ENCODE measurements at regions not wholly inside any gene's neighbourhood (a gene's known extent, or its start where the extent isn't known, plus 50 kb on each side); places are given as distances from the start of the nearest gene placed in this dataset.
A peak's percentile ranks its signal among the peaks of the same experiment; 100 is the strongest.
"Not testable (repeated sequence)": the region's sequence is repeated elsewhere in the genome, so short reads cannot be mapped to it uniquely, and the experiment has no call there.

DNA sequence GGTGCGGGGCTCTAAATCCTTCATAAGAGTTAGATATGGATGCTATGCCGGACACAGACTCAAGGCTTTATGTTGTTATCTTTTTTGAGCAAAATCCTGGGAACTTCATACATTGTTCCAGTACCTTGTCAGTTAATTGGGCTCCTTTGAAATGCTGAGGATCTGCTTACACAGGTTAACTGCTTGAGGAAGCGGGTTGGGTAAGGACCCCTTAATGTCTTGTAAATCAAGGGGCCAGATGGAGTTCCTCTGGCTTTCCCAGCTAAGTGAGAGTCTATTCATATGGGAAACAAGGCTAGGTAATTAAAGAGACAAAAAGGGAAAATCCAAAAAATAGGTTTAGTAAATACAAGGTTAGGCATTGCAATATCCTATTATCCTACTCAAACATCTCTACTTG, 141.5 kb downstream of the OR2B2 start:
- no peak for DNase-seq

DNA sequence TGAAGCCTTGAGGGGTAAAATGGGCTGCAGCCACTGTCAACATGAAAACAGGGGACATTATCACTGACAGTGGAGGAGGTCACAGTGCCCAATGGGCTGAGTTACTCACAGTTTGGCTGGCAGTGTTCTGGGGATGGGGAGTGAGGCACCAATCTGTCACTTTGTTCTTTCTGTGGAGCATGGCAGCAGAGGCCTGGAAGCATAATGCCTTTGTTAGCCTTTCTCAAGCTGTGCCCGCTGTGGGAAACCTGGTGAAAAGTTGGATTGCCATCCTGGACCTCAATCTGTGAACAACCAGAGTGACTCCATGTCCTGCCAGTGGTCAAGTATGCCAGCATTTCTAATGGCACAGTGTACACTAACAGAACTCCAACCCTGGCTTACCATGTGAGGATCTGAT, 143.6 kb downstream of the OR2B2 start:
- no peak for DNase-seq

DNA sequence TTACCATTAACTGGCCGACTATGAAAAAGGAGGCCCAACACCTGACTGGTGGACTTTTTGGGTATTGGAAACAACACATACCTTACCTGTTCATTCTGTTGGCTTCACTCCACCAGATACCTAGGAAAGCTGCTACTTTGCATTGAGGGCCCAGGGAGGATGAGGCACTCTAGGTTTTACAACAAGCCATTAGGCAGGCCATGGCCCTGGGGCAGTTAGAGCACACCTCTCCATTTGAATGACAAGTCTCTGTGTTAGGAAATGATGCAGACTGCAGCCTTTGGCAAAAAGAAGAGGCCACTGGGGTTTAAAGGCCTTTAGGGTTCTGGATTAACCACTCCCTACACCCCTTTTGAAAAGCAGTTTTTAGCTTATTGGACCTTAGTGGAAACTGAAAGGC, 144.3 kb downstream of the OR2B2 start:
- DNase-seq: no peak

DNA sequence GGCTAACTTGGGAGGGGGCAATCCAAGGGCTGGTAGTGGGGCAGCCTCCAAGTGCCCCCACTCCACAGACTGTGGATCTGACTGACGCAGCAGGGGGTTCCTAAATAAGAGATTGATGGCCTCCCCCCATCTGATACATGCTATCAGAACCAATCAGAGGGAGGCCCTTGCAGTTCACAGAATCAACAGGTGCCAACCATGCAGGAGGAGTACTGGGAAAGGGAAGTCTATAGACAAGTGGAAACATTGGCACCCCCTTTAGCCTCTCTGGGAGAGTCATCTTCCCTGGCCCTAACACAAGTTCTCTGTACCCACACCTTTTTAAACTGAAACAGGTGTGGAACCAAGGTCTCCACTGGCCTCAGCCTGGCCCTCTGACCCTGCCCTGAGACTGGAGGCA, 145.8 kb downstream of the OR2B2 start:
- no peak for DNase-seq

DNA sequence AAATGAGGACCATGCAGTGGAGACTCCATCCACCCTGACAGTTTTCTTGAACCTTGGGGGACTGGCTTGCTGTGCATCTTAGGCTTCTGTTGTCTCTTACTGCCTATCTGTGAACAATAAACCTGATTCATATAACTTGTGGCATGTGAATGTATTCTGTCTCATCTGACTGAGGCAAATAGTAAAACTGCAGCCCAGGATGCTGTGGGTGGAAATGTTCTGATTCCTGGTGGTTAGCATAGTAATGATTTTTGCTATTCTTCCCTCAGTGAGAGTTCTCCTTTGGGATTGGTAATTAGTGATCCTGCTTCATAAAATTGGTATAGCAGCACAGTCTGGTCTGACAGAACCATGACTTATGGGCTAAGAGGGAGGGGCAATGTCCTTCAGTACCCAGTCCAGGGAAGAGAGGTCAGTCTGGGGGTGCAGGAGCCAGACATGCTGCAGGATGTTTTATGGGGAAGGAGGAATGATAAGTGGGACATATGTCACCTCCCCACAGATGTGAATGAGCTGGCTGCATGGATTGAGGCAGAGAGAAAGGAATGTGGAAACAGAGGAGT, 147.1 kb downstream of the OR2B2 start:
- no peak for DNase-seq

DNA sequence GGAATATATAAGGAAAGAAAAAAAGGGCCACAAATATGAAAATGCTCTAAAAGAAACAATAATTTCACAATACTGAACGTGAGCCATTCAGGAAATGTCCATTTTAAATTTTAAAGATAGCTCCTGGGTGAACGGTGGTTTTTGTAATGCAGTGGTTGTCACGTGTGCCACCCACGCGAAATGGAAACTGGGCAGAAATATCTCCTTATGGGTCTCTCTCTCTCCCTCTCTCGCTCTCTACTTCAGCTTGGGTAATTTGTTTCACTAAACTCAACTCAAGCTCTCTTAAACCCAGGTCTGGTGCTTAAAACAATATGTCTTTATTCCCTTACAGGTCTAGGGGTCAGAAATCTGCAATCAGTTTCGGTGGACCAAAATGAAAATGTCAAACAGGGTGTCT, 150.8 kb downstream of the OR2B2 start:
- no peak for DNase-seq

DNA sequence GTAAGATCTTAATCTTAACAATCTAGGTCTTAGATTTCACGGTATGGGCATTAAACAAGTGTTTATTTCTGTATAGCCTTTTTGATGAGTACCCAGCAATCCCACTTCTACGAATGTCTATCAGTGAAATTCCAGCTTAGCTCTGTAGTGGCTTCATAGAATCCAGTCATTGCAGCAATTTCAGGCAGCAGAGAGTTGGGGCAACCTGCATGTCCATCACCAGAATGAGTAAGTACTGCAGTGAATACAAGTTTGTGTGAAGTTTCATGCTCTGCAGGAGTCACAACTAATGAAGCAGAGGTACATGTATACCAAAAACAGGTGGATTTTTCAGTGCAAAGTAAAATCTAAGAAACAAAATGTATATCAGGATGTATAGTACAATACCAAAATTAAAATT, 151.7 kb downstream of the OR2B2 start:
- no peak for DNase-seq

DNA sequence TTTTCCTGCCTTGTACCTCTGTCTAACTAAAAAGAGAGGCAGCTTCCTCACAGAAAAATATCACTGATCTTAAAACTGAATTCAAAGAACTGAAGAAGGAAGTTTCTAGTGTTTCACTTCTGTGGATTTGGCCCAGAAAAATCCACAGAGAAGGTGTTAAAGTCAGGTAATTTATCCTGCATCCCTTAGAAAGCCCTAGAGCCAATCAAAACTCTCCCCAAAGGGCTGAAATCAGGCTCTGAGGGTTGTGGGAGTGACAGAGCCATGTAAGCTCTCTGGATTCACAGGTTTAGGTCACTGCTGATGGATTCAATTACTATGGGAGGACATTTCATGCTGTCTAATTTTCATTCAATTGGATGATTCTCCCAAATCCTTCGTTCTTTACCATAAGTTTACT, 152.3 kb downstream of the OR2B2 start:
- no peak for DNase-seq

DNA sequence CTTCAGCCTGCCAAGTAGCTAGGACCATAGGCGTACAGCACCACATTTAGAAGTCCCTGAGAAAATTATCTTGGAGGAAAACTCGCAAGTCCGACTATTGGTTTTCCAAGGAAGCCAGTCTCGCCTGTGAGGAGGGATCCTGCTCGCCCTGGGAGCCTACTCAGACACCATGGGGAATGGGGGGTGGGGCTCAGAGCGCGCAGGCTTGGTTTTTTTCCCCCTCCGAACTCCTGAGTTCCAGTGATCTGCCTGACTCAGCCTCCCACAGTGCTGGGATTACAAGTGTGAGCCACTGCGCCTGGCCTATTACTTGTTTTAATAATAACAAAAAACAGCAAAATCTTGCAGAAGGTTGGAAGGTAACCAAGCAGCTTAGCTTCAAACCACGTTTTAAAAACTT, 153.7 kb downstream of the OR2B2 start:
- DNase-seq: no peak

DNA sequence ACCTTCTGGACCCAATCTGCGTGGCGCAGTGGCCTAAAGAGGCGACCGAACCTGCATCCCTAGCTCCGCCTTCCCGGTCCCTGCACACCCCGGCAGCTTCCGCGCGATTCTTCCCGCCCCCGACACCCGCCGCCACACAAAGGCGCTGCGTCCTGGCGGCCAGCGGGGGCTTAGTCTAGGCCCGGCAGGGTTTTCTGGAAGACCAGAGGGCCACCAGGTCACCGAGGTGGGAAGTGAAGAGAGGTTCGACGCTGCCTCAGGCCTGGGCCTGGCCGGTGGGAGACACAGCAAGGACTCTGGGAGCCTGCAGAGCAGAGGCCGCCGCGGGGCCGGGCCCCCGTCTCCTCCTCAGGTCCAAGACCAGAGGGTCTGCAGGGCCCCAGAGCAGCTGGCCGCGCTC, 154.9 kb downstream of the OR2B2 start:
- DNase-seq: no peak

DNA sequence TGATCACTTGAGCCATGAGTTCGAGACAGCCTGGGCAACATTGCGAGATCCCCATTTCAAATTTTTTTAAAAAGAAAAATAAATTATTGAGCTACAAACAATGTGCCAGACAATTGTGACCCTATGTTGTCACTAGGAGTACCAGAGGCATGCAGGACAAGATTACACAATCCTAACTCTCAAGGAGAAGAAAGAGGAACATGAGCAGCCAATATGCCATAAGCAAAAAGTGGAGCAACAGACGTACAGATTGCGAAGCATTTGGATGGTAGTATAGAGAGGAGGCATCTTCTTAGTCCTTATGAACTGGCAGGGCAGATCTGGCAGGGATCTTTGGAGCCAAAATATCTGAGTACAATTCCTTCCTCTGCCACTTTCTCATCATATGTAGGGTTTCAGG, 156.4 kb downstream of the OR2B2 start:
- no peak for DNase-seq

DNA sequence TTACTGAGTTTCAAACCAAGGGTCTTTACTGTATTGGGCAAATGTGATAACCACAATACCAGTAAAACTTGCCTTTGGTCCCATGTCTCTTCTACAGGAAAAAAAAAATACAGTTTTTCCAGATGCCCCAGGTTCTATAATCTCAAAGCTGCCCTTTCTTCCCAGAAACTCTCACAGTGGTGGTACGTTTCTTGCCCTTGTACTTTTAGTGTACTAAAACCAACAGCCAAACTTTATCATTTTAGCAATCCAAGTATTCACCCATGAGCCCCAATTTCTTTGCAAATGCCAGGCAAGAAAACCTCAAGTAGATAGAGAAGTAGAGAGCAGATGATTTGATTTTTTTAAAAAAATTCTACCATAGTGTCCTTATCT, 157.8 kb downstream of the OR2B2 start:
- DNase-seq: no peak

DNA sequence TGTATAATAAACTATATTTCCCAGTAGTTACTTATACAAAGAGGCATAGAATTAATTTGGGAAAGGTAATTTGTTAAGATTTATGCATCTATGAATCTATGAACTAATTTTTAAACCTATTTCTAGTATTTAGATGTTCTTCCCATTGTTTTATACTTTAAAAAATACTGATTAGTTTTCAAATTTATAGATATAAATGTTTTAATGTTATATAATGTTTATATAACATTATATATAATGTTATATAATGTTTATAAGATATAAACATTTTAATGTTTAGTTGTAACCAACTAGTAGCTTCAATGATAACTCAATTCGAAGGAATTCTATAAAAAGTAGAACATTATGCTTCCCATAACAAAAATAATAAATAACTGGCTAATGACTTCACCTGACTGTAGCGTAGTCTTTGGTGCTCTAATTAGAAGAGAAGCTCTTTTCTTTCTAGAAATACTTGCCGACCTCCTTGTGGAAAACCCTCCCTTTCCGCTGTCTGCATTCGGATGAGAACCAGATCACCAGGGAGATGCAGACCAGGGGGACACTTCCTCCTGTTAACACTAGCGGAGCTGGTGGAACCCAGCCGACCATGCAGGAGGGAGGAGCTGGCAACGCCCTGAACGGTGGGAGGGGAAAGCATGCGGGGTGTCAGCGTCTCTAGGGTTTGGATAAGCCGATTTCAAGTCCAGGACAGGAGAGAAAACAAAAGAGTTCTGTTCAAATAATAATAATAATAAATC, 158.4 kb downstream of the OR2B2 start:
- no peak for DNase-seq

DNA sequence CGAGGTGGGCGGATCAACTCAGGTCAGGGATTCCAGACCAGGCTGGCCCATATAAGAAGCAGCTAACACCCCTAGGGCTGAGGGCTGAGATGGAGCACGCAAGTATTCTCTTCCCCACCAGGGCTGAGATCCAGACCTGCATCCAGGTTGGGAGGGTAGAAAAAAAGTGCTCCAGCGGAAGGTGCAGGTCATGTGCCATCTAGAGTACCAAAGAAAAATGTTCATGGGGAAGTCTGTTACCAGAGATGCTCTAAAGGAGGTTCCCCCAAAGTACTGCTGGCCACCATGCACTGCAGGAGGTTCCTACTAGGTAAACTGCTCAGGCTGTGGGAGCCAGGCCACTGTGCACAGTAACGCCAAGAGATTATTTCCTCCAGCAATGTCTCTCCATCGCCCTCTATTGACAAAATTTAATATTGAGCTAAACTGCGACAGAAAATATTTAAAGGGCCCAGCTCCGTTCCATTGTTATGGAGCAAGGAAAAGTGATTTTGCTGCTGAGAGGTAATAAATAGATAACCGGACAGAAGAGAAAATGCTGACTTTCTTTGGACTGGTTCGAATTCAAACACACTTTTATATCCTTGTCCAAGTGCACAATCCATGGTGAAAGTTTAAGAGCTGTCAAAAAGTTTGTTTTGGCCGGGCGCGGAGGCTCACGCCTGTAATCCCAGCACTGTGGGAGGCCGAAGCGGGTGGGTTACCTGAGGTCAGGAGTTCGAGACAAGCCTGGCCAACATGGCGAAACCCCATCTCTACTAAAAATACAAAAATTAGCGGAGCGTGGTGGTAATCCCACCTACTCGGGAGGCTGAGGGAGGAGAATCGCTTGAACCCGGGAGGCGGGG, 159.9 kb downstream of the OR2B2 start:
- DNase-seq: peak; percentile 24

DNA sequence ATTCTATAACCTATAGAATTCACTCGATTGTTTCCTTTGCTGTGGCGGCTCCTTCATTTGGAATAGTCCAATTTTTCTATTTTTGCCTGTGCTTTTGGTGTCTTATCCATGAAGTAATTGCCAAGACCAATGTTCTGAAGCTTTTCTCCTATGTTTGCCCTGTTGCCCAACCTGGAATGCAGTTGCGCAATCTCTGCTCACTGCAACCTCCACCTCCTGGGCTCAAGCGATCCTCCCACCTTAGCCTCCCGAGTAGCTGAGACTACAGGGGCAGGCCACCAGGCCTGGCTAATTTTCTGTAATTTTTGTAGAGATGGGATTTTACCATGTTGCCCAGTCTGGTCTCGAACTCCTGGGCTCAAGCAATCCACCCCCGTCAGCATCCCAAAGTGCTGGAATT, 163.5 kb downstream of the OR2B2 start:
- DNase-seq: no peak

DNA sequence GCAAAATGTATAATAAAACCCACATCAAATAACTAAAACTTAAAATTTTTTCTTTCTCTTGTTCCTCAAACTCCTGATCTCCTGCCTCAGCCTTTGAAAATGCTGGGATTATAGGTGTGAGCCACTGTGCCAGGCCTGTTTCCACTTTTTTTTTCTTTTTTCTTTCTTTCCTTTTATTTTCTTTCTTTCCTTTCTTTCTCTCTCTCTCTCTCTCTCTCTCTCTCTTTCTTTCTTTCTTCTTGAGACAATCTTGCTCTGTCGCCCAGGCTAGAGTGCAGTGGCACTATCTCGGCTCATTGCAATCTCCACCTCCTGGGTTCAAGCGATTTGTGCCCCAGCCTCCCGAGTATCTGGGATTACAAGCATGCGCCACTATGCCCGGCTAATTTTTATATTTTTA, 164.6 kb downstream of the OR2B2 start:
- no peak for DNase-seq

DNA sequence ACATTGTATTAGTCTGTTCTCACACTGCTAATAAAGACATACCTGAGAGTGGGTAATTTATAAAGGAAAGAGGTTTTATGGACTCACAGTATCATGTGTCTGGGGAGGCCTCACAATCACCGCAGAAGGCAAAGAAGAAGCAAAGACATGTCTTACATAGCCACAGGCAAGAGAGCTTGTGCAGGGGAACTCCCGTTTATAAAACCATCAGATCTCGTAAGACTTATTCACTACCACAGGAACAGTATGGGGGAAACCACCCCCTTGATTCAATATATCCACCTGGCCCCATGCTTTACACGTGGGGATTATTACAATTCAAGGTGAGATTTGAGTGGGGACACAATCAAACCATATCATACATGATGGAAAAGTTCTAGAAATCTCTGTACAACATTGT, 165.3 kb downstream of the OR2B2 start:
- not testable (repeated sequence) for DNase-seq

DNA sequence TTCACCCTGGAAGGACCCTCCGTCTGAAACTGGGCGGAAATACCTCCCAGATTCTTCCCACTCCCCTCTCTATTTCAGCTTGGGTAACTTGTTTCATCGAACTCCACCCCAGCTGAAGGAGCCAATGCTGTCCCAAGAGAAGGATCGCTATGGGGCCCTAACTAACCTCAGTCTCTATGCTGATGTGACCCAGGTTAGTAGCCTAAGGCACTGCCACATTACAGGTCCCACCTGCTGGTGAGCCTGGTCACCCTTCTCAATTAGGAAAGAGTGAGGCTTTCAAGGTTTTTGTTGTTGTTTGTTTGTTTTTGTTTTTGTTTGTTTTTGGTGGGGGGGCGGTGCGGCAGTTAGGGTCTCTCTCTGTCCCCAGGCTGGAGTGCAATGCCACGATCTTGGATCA, 168.4 kb downstream of the OR2B2 start:
- DNase-seq: no peak

DNA sequence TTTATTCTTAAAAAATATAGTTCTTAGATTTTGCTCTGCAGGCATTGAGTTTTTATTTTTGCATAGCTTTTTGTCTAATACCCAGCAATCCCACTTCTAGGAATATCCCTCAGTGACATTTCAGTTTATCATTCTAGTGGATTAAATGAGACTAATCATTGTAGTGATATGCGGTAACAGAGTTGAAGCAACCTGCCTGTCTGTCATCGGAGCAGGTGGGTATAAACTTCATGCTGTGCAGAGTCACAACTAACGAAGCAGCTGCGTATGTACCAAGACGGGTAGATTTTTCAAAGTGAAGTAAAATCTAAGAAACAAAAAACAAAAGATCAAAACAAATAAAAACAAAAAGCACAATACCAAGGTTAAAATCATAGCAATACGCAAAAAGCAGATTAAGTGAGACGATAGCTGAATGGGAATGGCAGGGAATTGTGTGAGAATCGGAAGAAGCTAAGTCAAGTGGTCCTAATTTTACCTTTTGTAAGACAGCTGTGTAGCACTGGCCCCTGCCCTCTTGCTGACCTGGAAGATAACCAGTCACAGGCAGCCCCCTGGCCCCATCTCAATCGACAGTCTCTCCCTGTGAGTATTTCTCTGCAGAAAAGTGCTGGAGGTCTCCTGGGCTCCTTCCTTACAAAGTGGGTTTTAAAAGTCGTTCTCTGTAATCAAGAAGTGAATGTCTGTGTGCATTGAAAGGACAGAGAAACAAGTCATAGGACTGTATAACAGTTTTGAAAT, 169.2 kb downstream of the OR2B2 start:
- DNase-seq: no peak

DNA sequence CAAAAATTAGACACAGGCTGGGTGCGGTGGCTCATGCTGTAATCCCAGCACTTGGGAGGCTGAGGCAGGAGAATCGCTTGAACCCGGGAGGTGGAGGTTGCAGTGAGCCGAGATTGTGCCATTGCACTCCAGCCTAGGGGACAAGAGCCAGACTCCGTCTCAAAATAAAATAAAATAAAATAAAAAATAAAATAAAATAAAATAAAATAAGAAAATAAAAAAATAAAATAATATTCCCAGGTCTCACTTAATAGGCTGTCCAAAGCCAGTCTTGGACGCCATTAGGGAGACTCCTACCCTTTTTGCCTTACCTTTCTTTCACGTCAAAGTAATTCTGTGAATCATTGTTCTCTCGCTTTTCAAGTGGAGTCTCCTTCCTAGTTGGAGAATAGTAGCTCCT, 172.3 kb downstream of the OR2B2 start:
- DNase-seq: not testable (repeated sequence)

DNA sequence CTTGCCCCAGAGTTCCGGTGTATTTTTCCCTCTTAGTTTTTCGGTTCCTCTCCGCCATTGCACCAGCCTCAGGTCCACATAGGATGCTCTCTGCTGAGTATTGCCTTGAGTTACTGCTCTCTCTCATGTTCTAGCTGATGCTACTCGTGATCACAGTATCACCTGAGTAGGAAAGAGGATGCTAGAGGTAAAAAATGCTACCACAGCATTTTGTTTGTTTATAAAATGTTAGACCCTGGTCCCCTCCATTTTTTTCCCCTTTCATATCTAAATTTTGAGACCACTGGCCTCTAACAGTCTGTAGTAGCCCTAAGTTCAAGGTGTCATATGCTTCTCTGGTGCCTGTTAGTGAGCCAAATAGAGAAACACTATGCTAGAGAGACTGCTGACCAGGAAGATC, 175.5 kb downstream of the OR2B2 start:
- DNase-seq: no peak

DNA sequence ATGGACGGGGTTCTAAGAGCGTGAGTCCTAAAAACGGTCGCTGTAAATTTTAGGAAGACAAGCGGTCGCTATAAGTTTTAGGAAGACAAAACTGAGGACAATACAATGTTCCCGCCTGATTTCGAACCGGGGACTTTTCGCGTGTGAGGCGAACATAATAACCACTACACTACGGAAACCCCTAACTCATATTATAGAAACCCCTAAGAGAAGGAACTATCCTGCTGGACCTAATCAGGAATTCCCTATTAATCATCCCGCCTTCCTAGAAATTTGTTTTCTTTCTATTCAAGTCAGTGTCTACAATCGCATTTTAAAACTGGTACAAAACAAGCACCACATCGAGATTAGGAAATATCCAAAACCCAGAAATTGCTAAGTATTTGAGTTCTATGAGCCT, 183.8 kb downstream of the OR2B2 start:
- DNase-seq: no peak

DNA sequence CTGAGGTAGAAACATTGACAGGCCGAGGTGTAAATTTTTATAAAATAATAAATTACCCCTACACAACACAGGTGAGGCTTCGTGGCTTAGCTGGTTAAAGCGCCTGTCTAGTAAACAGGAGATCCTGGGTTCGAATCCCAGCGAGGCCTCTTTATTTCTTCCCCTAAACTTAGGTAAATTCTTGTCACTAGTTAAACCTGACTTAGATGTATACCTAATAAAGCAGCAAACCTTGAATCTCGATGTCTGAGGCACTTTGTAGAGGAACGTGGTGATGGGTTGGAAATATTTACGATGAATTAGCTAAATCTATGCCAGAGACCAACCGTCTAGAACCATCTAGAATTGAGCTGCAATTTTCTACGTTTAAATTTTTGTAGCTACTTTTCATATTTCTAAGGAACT, 185.6 kb downstream of the OR2B2 start:
- no peak for DNase-seq

Data from NCI-H2107 (cell line).